Nephron progenitor cell (in vitro differentiated cells): ENCODE measurements at regions not wholly inside any gene's neighbourhood (a gene's known extent, or its start where the extent isn't known, plus 50 kb on each side); places are given as distances from the start of the nearest gene placed in this dataset.

Source experiments
- DNase-seq: peaks from one replicate; pipeline ENCODE4 v3.0.0; 2021
- H3K27ac Mint-ChIP-seq: 2 replicates; pipeline ENCODE4 v1.8.0; 2021; ENCODE audit warnings: mild to moderate bottlenecking, moderate library complexity, mixed read lengths
- H3K27me3 Mint-ChIP-seq: 2 replicates; pipeline ENCODE4 v1.8.0; 2021; ENCODE audit warnings: mild to moderate bottlenecking, low read depth, mixed read lengths; ENCODE audit not compliant: poor library complexity
- H3K36me3 Mint-ChIP-seq: 2 replicates; pipeline ENCODE4 v1.8.0; 2021; ENCODE audit warnings: low read depth, mixed read lengths
- H3K4me1 Mint-ChIP-seq: 2 replicates; pipeline ENCODE4 v1.8.0; 2021; ENCODE audit warnings: mixed read lengths
- H3K4me3 Mint-ChIP-seq: 2 replicates; pipeline ENCODE4 v1.8.0; 2021; ENCODE audit warnings: mild to moderate bottlenecking, moderate library complexity, mixed read lengths
- H3K9me3 Mint-ChIP-seq: 2 replicates; pipeline ENCODE4 v1.8.0; 2021; ENCODE audit warnings: mild to moderate bottlenecking, moderate library complexity, mixed read lengths
- CTCF ChIP-seq: fragments of 200-600 bp; sonication (generic); IDR thresholded peaks from 2 replicates; pipeline ENCODE4 v1.5.0; 2021; ENCODE audit warnings: antibody characterized with exemption

- Mint-ChIP-seq H3K9me3 (no peaks in the 10 kb centered on the region), H3K27me3 (no peaks in the 10 kb centered on the region), H3K4me3 (no peak overlapping the region), H3K4me1 (no peaks in the 10 kb centered on the region), H3K27ac (no peak overlapping the region), H3K36me3 (no peaks in the 10 kb centered on the region)
- no peak for TF ChIP-seq CTCF
- no peak for DNase-seq
These were observed 72.0 kb upstream of the INTU start for GRCh38 chr4:127560755-127561154.

- no peak for DNase-seq
- no peak overlapping the region for H3K4me3 Mint-ChIP-seq
- no peaks in the 10 kb centered on the region for H3K4me1 Mint-ChIP-seq
- H3K9me3 Mint-ChIP-seq = no peaks in the 10 kb centered on the region
- no peaks in the 10 kb centered on the region for H3K27me3 Mint-ChIP-seq
- TF ChIP-seq CTCF = no peak
- H3K27ac Mint-ChIP-seq = no peak overlapping the region
- no peaks in the 10 kb centered on the region for H3K36me3 Mint-ChIP-seq
These were observed 58.1 kb upstream of the INTU start for GRCh38 chr4:127574643-127575042.

- no peaks in the 10 kb centered on the region for H3K4me1 Mint-ChIP-seq
- no peak for DNase-seq
- H3K4me3 Mint-ChIP-seq = no peak overlapping the region
- no peaks in the 10 kb centered on the region for H3K9me3 Mint-ChIP-seq
- H3K27me3 Mint-ChIP-seq = no peaks in the 10 kb centered on the region
- H3K36me3 Mint-ChIP-seq = no peaks in the 10 kb centered on the region
- H3K27ac Mint-ChIP-seq = no peak overlapping the region
- TF ChIP-seq CTCF = no peak
These were observed 56.9 kb upstream of the INTU start for GRCh38 chr4:127575888-127576287.

- H3K4me3 Mint-ChIP-seq = no peak overlapping the region
- H3K27ac Mint-ChIP-seq = no peak overlapping the region
- DNase-seq = no peak
- no peaks in the 10 kb centered on the region for H3K27me3 Mint-ChIP-seq
- TF ChIP-seq CTCF = no peak
- H3K4me1 Mint-ChIP-seq = no peaks in the 10 kb centered on the region
- no peaks in the 10 kb centered on the region for H3K9me3 Mint-ChIP-seq
- no peaks in the 10 kb centered on the region for H3K36me3 Mint-ChIP-seq
These were observed 54.3 kb upstream of the INTU start for GRCh38 chr4:127578491-127578890.

- no peaks in the 10 kb centered on the region for H3K27me3 Mint-ChIP-seq
- no peak overlapping the region for H3K4me3 Mint-ChIP-seq
- H3K9me3 Mint-ChIP-seq = no peaks in the 10 kb centered on the region
- no peak for TF ChIP-seq CTCF
- H3K36me3 Mint-ChIP-seq = no peaks in the 10 kb centered on the region
- H3K27ac Mint-ChIP-seq = no peak overlapping the region
- no peak for DNase-seq
- no peaks in the 10 kb centered on the region for H3K4me1 Mint-ChIP-seq
These were observed 53.8 kb upstream of the INTU start for GRCh38 chr4:127578967-127579366.

- H3K36me3 Mint-ChIP-seq = no peaks in the 10 kb centered on the region
- no peaks in the 10 kb centered on the region for H3K4me1 Mint-ChIP-seq
- TF ChIP-seq CTCF = no peak
- H3K27ac Mint-ChIP-seq = no peak overlapping the region
- no peaks in the 10 kb centered on the region for H3K27me3 Mint-ChIP-seq
- no peaks in the 10 kb centered on the region for H3K9me3 Mint-ChIP-seq
- DNase-seq = no peak
- no peak overlapping the region for H3K4me3 Mint-ChIP-seq
These were observed 52.9 kb upstream of the INTU start for GRCh38 chr4:127579821-127580220.
